ENCODE measurements at regions not wholly inside any gene's neighbourhood (a gene's known extent, or its start where the extent isn't known, plus 50 kb on each side); places are given as distances from the start of the nearest gene placed in this dataset.

DNA sequence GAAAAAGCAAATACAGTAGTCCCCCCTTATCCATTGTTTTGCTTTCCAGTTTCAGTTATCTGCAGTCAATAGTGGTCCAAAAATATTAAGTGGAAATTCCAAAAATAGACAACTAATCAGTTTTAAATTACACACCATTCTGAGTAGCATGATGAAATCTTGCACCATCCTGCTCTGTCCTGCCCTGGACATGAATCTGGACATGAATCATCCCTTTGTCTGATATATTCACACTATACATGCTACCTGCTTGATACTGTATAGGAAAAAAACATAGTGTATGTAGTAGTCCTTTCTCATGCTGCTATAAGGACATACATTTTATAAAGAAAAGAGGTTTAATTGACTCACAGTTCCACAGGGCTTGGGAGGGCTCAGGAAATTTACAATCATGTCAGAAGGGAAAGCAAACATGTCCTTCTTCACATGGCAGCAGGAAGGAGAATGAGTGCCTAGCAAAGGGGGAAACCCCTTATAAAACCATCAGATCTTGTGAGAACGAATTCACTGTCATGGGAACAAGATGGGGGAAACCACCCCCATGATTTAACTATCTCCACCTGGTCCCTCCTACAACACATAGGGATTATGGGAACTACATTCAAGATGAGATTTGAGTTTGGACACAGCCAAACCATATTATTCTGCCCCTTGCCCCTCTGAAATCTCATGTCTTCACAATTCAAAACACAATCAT is 153.9 kb downstream of the ARRDC3 start:
- peak; percentile 56 for DNase-seq (ENCODE audit: low read depth)
- no peak overlapping the region for H3K4me3 ChIP-seq (ENCODE audit: low read depth, low read length)
- no peak for TF ChIP-seq CTCF (IDR thresholded peaks at IDR 0.05; ENCODE audit: insufficient read depth, low read length)

DNA sequence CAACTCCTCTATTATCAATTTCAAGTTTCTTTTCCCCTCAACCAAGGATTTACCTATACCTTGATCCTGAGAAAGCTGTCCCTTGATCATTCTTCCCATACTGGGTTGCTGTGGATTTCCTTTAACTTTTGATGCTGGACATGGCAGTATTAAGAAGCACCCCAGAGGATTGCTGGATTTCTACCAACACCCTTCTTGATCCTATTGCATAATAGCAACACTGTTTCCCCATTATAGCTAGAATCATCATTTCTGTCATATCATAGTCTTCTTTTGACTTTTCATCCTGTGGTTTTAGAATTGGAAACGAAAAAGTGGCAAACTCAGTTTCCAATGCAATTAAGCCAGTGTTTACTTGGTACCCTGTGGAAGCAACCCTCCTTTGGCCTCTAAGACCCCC is 154.9 kb downstream of the ARRDC3 start:
- no peak for TF ChIP-seq CTCF (IDR thresholded peaks at IDR 0.05; ENCODE audit: insufficient read depth, low read length)
- DNase-seq (ENCODE audit: low read depth) = no peak
- H3K4me3 ChIP-seq (ENCODE audit: low read depth, low read length) = no peak overlapping the region

- TF ChIP-seq CTCF (IDR thresholded peaks at IDR 0.05; ENCODE audit: insufficient read depth, low read length) = no peak
- no peak overlapping the region for H3K4me3 ChIP-seq (ENCODE audit: low read depth, low read length)
- DNase-seq (ENCODE audit: low read depth) = no peak
Observed at GRCh38 chr5:91225848-91226686, 157.1 kb downstream of the ARRDC3 start.

GRCh38 chr5:91224969-91225368 is 158.1 kb downstream of the ARRDC3 start:
- no peak for DNase-seq (ENCODE audit: low read depth)
- H3K4me3 ChIP-seq (ENCODE audit: low read depth, low read length) = no peak overlapping the region
- no peak for TF ChIP-seq CTCF (IDR thresholded peaks at IDR 0.05; ENCODE audit: insufficient read depth, low read length)

GRCh38 chr5:91224456-91224855 is 158.7 kb downstream of the ARRDC3 start:
- H3K4me3 ChIP-seq (ENCODE audit: low read depth, low read length) = no peak overlapping the region
- TF ChIP-seq CTCF (IDR thresholded peaks at IDR 0.05; ENCODE audit: insufficient read depth, low read length) = no peak
- DNase-seq (ENCODE audit: low read depth) = no peak

DNA sequence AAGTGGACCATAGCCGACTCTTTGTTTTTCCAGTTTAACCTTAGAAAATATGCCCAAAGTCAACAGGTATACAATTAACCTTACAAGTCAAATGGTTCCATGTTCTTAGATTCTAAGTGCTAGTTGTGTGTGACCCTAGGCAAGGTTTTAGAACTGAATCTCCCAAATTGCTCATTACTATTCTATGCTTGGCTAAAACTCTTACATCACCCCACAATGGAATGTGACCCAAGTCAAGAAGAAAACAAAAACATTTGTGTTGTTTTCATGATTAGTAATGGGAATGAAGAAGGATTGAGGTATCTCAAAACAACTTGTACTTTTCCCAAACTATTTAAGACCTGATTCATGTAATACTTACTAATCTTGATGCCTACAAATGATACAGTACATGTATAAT is 159.2 kb downstream of the ARRDC3 start:
- no peak overlapping the region for H3K4me3 ChIP-seq (ENCODE audit: low read depth, low read length)
- DNase-seq (ENCODE audit: low read depth) = no peak
- no peak for TF ChIP-seq CTCF (IDR thresholded peaks at IDR 0.05; ENCODE audit: insufficient read depth, low read length)

Data from fibroblast of the aortic adventitia (primary cell).